ENCODE measurements at regions not wholly inside any gene's neighbourhood (a gene's known extent, or its start where the extent isn't known, plus 50 kb on each side); places are given as distances from the start of the nearest gene placed in this dataset.

DNA sequence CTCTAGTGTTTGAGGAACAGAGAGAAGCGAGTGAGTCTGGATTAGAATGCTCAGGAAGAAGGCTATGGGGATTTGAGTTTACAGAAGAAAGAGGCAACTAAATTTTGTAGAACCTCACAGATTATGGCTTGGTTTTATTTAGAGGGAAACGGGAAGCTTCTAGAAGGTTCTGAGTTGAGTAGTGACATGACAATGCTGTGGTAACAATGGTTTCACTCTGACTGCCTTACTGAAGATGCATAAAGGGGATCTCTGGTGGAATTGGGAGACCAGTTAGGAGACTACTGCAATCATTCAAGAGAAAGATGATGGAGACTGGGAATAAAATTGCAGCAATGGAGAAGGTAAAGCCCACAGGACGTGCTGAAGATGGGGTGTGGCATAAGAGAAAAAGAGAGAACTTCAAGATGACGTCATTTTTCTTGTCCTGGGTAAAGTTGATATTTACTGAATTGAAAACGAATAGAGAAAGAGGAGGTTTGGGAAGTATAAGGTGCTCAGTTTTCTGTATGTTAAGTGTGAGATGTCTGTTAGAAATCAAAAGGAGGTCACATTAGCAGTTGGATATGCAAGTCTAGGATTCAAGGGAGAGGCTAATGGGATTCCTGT is 710.1 kb upstream of the NRSN1 start:
- TF ChIP-seq, protein P1, sequence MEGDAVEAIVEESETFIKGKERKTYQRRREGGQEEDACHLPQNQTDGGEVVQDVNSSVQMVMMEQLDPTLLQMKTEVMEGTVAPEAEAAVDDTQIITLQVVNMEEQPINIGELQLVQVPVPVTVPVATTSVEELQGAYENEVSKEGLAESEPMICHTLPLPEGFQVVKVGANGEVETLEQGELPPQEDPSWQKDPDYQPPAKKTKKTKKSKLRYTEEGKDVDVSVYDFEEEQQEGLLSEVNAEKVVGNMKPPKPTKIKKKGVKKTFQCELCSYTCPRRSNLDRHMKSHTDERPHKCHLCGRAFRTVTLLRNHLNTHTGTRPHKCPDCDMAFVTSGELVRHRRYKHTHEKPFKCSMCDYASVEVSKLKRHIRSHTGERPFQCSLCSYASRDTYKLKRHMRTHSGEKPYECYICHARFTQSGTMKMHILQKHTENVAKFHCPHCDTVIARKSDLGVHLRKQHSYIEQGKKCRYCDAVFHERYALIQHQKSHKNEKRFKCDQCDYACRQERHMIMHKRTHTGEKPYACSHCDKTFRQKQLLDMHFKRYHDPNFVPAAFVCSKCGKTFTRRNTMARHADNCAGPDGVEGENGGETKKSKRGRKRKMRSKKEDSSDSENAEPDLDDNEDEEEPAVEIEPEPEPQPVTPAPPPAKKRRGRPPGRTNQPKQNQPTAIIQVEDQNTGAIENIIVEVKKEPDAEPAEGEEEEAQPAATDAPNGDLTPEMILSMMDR (conservative IDR thresholded peaks at IDR 0.05), result no peak
- Histone ChIP-seq H3K4me1 (ENCODE audit: insufficient read depth, low read length) (no peaks in the 10 kb centered on the region), H2AFZ (ENCODE audit: low read length) (no peak overlapping the region), H3K9ac (ENCODE audit: extremely low read depth, insufficient read length, low read length) (no peak overlapping the region), H3K23ac (ENCODE audit: insufficient read length, low read depth, low read length) (no peak overlapping the region), H3K56ac (ENCODE audit: insufficient read length, low read depth, low read length) (no peak overlapping the region), H2AK5ac (ENCODE audit: insufficient read length, low read length) (no peak overlapping the region), H3K18ac (ENCODE audit: insufficient read length, low read depth, low read length) (no peak overlapping the region), H3K9me3 (ENCODE audit: control insufficient read depth, low read depth, low read length) (no peaks in the 10 kb centered on the region), H2BK120ac (ENCODE audit: low read depth, low read length, poor library complexity, severe bottlenecking) (no peak overlapping the region), H3K14ac (ENCODE audit: insufficient read depth, low read length) (no peak overlapping the region), H4K5ac (ENCODE audit: insufficient read length, low read depth, low read length) (no peak overlapping the region), H2BK20ac (ENCODE audit: low read depth, low read length, poor library complexity, severe bottlenecking) (no peak overlapping the region), H3K27ac (ENCODE audit: insufficient read length, low read depth, low read length) (no peak overlapping the region), H3K79me1 (ENCODE audit: insufficient read depth, low read depth, low read length, poor library complexity, severe bottlenecking) (no peaks in the 10 kb centered on the region), H2BK15ac (ENCODE audit: low read depth, low read length) (no peak overlapping the region), H4K20me1 (ENCODE audit: control insufficient read depth, insufficient read depth, insufficient read length) (no peaks in the 10 kb centered on the region), H3K4me2 (ENCODE audit: insufficient read depth, insufficient read length, low read length) (no peak overlapping the region), H3K27me3 (ENCODE audit: insufficient read depth, low read length) (no peaks in the 10 kb centered on the region), H3K4ac (ENCODE audit: low read depth, low read length) (no peak overlapping the region), H2BK5ac (ENCODE audit: insufficient read length, low read length) (no peak overlapping the region), H3K23me2 (ENCODE audit: insufficient read length, low read depth, low read length, poor library complexity, severe bottlenecking) (no peaks in the 10 kb centered on the region), H4K91ac (ENCODE audit: insufficient read length, low read depth, low read length) (no peak overlapping the region), H3K79me2 (ENCODE audit: insufficient read depth, low read length) (no peaks in the 10 kb centered on the region), H3T11ph (ENCODE audit: low read length) (no peak overlapping the region), H4K8ac (replicated peaks; ENCODE audit: insufficient read length, low read depth, low read length) (no peak overlapping the region), H2BK12ac (ENCODE audit: insufficient read length, low read depth, low read length) (no peak overlapping the region)
- no peaks in the 10 kb centered on the region for H3K36me3 Mint-ChIP-seq (ENCODE audit: insufficient read depth in 1 of 3, low read depth in 3 of 3)
- H3K27ac Mint-ChIP-seq, result no peak overlapping the region
- H3K4me1 Mint-ChIP-seq, result peaks cover 0 to 5% of the 10 kb centered on the region in 2 experiments; a peak in 1 of 4 replicates
- H3K4me3 Mint-ChIP-seq, result no peak overlapping the region
- no peaks in the 10 kb centered on the region for H3K27me3 Mint-ChIP-seq (ENCODE audit: low read depth)
- DNase-seq, result no peak
- H3K9me3 Mint-ChIP-seq, result no peaks in the 10 kb centered on the region
- 100% methylated on average over 1 of the region's 5 CpGs for WGBS (ENCODE audit: extremely low coverage, insufficient read length, low lambda C conversion rate)
